BLaER1 (cell line): ENCODE measurements at regions not wholly inside any gene's neighbourhood (a gene's known extent, or its start where the extent isn't known, plus 50 kb on each side); places are given as distances from the start of the nearest gene placed in this dataset.

Source experiments
- H3K27ac ChIP-seq: shearing (Covaris generic); formaldehyde crosslinking; 2 replicates; pipeline ENCODE4 v1.8.1; 2022
- H3K27me3 ChIP-seq: shearing (Covaris generic); formaldehyde crosslinking; 2 replicates; pipeline ENCODE4 v1.8.1; 2022
- H3K36me3 ChIP-seq: shearing (Covaris generic); formaldehyde crosslinking; 2 replicates; pipeline ENCODE4 v1.8.1; 2022
- H3K4me1 ChIP-seq: shearing (Covaris generic); formaldehyde crosslinking; 2 replicates; pipeline ENCODE4 v1.8.1; 2022
- H3K4me2 ChIP-seq: shearing (Covaris generic); formaldehyde crosslinking; 2 replicates; pipeline ENCODE4 v1.8.1; 2022
- H3K4me3 ChIP-seq: shearing (Covaris generic); formaldehyde crosslinking; 2 replicates; pipeline ENCODE4 v1.8.1; 2022
- H3K9ac ChIP-seq: shearing (Covaris generic); formaldehyde crosslinking; 2 replicates; pipeline ENCODE4 v1.8.1; 2022
- H3K9me3 ChIP-seq: shearing (Covaris generic); formaldehyde crosslinking; 2 replicates; pipeline ENCODE4 v1.8.1; 2022
- H4K20me1 ChIP-seq: shearing (Covaris generic); formaldehyde crosslinking; 2 replicates; pipeline ENCODE4 v1.8.1; 2022
- Cebpa-rat ChIP-seq: shearing (Covaris generic); IDR thresholded peaks from 2 replicates; pipeline ENCODE4 v1.8.1; 2022

DNA sequence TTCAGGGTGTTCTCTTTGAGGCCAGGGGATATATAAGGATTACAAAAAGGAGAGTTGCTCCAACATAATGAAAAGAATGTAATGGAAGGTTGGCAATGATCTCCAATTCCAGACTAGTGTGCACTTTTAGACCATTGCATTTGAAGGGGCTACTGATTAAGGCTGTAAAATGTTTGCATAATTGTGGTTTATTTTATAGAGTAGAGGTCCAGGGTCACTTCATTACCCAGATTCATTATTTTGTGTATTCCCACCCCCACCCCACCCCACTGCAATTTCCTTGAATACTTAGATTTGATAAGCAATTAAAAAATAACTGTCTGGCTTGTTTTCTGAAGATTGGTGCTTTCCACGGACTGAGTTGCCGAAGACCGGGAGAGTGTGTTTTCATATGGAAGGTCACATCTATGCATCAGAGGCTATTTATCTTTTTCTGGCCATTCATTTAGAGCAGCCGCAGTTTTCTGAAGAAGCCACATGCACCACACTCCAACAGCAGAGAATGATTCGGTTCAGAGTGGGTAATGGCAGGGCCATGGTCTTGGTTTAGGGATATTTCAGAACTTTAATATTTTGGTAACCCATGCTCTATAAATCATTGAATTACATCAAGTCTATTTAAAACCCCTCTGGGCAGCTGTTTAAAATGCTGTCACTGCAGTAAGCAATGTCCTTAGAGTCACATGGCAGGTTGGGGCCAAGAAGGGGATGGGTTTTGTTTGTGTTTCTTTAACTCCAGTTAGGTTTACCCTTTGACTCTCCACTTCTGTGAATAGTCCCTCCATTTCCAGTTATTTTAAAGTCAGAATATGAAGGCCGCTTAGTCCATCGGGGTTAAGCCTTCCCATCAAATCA is 94.6 kb downstream of the TMEM30B start:
- no peak overlapping the region for H3K4me2 ChIP-seq
- TF ChIP-seq Cebpa-rat: no peak
- no peaks in the 10 kb centered on the region for H3K9me3 ChIP-seq
- peaks cover 7% of the 10 kb centered on the region for H3K4me1 ChIP-seq
- no peak overlapping the region for H3K4me3 ChIP-seq
- H3K9ac ChIP-seq: no peak overlapping the region
- no peak overlapping the region for H3K27ac ChIP-seq
- H4K20me1 ChIP-seq: no peaks in the 10 kb centered on the region
- no peaks in the 10 kb centered on the region for H3K36me3 ChIP-seq
- no peaks in the 10 kb centered on the region for H3K27me3 ChIP-seq

DNA sequence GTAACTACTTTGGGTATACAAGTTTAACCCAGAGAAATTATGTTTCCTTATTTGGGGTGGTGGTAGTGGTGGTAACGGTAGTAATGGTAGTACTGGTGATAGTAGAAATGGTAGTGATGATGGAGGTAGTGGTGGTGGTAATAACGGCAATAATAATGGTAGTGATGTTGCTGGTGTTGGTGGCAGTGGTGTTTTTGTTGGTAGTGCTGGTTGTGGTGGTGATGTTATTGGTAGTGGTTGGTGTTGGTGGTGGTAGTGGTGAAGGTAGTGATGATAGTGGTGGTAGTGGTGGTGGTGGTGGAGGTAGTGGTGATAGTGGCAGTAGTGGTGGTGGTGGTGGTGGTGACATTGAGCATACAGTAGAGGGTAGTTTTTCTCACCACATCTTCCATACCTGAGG is 95.6 kb downstream of the TMEM30B start:
- Histone ChIP-seq H3K4me3 (no peak overlapping the region), H3K9ac (no peak overlapping the region), H3K4me1 (peaks cover 7% of the 10 kb centered on the region), H3K27me3 (no peaks in the 10 kb centered on the region), H3K36me3 (no peaks in the 10 kb centered on the region), H3K27ac (no peak overlapping the region), H3K4me2 (no peak overlapping the region), H4K20me1 (no peaks in the 10 kb centered on the region), H3K9me3 (no peaks in the 10 kb centered on the region)
- no peak for TF ChIP-seq Cebpa-rat

DNA sequence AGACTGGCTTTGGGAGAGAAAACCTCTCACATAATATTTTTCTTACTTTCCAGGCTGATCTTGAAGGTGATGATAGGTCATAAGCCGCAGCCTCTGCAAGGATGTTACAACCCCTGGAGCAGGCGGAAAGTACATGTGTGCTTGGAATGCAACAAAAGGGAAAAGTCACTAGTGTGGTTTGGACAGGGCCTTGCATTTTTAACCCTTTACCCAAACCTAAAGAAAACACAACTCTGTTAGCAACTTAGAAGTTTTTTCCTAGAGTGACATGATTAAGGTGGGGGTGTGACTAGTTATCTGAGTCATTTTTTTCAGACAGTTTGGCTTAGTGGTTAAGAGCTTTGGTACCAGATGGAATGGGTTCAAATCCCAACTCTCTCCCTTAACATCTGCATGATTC is 97.0 kb downstream of the TMEM30B start:
- Histone ChIP-seq H3K36me3 (no peaks in the 10 kb centered on the region), H3K27me3 (no peaks in the 10 kb centered on the region), H3K9me3 (no peaks in the 10 kb centered on the region), H3K27ac (no peak overlapping the region), H3K4me2 (no peak overlapping the region), H3K9ac (no peak overlapping the region), H3K4me3 (no peak overlapping the region), H3K4me1 (peaks cover 7% of the 10 kb centered on the region), H4K20me1 (no peaks in the 10 kb centered on the region)
- no peak for TF ChIP-seq Cebpa-rat

DNA sequence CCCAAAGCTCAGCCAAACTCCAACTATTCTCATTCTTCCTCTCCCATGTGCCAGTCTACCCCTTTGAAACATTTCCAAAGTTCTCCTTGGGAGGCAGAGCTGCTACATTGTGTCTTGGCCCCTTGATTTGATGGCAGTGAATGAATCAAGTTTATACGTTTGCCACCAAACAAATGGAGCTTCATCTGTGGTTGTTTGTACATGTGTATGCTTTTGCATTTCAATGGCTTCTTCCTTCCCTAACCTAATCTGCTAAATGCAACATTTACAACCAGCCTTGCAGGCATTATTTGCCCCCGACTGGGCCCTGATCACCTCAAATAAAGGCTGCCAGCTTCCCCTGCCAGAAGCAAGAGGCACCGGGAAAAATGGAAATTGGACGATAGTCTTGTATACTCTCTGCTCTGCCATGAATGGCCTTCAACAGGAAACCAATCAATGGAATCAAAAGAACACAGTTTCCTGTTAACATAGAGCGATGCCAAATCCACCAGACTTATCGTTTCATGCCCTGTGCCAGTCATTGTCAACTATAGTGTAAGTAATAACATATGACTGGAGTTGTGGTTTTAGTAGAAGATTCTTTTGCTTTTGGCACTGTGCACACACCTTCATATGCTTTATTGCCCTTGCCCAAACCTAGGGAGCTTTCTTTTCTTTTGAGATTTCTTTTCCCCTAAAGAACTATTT is 97.8 kb downstream of the TMEM30B start:
- Histone ChIP-seq H3K9ac (no peak overlapping the region), H3K4me2 (0 out of 2 replicates have a peak overlapping the region, but pooled peaks have one; percentile 5), H3K4me1 (peaks cover 7% of the 10 kb centered on the region), H3K36me3 (no peaks in the 10 kb centered on the region), H3K27me3 (no peaks in the 10 kb centered on the region), H3K27ac (no peak overlapping the region), H4K20me1 (no peaks in the 10 kb centered on the region), H3K9me3 (no peaks in the 10 kb centered on the region), H3K4me3 (no peak overlapping the region)
- no peak for TF ChIP-seq Cebpa-rat

DNA sequence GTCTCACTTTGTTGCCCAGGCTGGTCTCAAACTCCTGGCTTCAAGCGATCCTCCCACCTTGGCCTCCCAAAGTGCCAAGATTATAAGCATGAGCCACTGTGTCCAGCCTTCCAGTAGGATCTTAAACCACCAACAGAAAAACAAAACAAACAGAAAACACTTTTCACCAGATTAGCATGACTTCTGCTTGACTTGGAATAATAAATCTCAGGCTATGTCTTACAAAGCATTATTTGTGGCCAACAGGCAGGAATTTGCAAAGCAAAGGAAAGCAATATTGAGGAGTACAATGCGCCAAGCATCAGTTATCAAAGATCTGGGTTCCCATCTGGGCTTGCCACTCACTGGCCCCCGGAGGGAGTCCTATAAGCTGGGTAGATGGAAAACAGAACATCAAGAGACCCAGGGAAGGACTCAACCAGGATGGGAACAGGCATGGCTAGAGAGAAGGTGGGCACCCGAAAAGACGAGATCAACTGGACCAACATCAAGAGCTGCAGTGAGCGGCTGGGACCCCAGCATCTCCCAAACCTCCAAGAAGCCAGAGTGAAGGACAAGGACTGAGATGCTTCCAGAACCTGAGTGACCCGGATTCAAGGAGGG is 101.2 kb downstream of the TMEM30B start:
- Histone ChIP-seq H3K27me3 (no peaks in the 10 kb centered on the region), H3K4me1 (peaks cover 7% of the 10 kb centered on the region), H3K36me3 (no peaks in the 10 kb centered on the region), H3K4me2 (no peak overlapping the region), H3K9me3 (no peaks in the 10 kb centered on the region), H3K4me3 (no peak overlapping the region), H4K20me1 (no peaks in the 10 kb centered on the region), H3K9ac (no peak overlapping the region), H3K27ac (no peak overlapping the region)
- TF ChIP-seq Cebpa-rat: no peak

DNA sequence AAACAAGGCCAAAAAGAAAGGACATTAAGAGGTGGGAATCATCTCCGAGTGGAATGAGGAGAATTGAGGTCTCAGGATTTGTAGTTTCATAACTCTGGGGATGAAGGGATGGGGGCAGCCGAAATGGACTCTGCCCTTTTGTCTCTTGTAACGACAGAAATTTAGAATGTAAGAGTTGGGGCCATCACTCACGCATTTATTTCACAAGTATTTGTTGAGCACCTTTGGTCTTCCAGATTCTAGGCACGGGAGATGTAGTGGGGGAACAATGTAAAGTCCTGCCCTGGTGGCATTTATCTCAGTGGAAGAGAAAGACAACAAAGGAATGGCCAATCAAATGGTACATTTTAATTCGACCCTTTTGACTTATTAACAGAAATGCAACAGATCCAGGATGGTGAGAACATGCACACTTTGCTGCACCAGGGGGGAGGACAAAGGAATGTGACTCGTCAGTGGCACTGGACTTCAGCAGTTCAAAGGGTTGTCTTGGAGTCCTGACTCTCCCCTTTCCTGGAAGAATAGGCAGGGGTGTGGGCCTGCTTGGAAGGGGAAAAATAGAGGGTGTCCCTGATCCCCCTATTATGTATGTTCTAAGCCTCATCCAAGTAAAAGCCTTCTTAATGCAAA is 102.0 kb downstream of the TMEM30B start:
- Histone ChIP-seq H3K9me3 (no peaks in the 10 kb centered on the region), H3K27me3 (no peaks in the 10 kb centered on the region), H3K36me3 (no peaks in the 10 kb centered on the region), H4K20me1 (no peaks in the 10 kb centered on the region), H3K9ac (no peak overlapping the region), H3K27ac (no peak overlapping the region), H3K4me2 (no peak overlapping the region), H3K4me3 (no peak overlapping the region), H3K4me1 (peaks cover 7% of the 10 kb centered on the region)
- no peak for TF ChIP-seq Cebpa-rat

DNA sequence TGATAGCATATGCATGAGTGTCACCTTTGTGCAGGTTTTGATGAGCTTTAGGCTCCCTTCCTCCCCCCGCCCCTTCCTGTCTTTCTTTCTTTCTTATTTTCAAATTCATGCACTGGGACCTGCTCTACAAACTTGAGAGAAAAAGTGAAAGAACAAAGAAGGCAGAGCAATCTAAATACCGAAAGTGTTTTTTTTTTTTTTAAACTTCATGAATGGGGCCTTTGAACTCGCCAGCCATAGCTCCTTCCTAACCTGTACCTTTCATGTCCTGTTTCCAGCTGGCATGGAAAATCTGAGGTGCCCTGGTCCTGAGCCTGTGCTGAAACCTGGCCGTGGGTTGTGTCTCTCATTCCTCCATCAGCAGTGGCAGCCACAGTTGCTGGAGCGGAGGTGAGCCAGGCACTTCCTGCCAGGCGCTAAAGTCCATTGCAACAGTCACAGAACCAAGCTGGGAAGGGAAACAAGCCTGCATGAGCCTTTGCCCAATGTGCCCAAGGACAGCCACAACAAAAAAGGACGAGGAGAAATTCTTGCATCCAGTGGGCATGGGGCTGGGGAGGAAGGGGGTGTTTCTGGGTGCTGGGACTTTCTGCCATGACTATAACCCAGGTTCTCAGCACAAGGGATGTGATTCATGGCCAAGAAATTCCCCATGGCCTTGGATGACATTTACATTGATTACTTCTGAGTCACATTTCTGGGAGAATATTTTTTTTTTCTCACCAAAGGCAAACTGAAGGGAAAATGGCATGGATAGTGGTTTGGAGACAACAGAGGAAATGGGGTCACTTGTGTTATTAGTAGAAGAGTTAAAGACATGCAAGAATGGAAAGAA is 102.7 kb downstream of the TMEM30B start:
- no peak overlapping the region for H3K27ac ChIP-seq
- H3K9ac ChIP-seq: no peak overlapping the region
- H3K4me2 ChIP-seq: no peak overlapping the region

DNA sequence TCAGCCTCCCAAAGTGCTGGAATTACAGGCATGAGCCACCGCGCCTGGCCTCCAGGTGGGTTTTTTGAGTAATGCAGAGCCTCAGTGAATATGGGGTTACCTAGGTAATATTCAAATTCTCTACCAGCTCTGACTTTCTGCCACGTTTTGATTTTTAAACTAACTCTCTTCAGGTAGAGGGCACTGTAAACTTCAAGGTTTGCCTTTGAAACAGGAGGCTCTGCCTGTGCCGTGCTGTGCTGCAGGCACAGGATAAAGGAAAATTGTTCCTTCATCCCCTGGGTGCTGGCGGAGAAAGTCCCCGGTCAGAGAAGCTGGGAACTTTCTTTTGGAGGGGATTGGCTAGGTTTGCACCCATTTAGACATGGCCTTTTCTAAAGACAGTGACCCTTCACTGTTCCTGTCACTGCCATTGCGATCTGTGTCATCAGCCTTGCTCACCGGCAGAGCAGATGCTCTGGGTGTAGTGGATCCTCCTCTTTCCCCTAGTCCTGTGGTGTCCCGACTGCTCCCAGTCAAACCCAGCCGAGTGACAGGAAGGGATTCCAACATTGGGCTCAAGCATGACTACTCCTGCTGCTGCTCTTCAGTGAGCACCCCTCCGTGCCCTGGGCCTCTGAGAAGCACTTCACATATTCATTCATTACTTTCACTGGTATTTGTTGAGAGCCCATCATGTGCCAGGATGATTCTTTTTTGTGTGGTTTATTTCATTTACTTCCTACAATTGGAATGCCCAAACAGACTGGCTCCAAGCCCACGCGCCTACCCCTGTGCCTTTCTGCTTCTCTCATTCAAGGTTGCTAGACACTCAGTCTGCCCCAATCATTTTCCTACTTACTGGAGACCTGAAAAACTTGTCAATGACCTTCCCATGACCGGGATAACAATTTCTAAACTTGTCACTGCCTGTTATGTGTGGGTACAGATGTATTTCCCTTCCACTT is 103.6 kb downstream of the TMEM30B start:
- Histone ChIP-seq H3K4me3 (no peak overlapping the region), H3K27ac (no peak overlapping the region), H3K4me2 (no peak overlapping the region), H3K9ac (no peak overlapping the region), H3K9me3 (no peaks in the 10 kb centered on the region), H3K36me3 (no peaks in the 10 kb centered on the region), H3K27me3 (no peaks in the 10 kb centered on the region), H4K20me1 (no peaks in the 10 kb centered on the region), H3K4me1 (no peaks in the 10 kb centered on the region)
- no peak for TF ChIP-seq Cebpa-rat

More for the DNA sequence above, 102.7 kb downstream of the TMEM30B start:
- H3K4me3 ChIP-seq: no peak overlapping the region
- H3K9me3 ChIP-seq: no peaks in the 10 kb centered on the region
- no peaks in the 10 kb centered on the region for H4K20me1 ChIP-seq
- no peaks in the 10 kb centered on the region for H3K27me3 ChIP-seq
- no peak for TF ChIP-seq Cebpa-rat
- peaks cover 4% of the 10 kb centered on the region for H3K4me1 ChIP-seq
- H3K36me3 ChIP-seq: no peaks in the 10 kb centered on the region
